Glomerular endothelial cell (primary cell): ENCODE measurements at regions not wholly inside any gene's neighbourhood (a gene's known extent, or its start where the extent isn't known, plus 50 kb on each side); places are given as distances from the start of the nearest gene placed in this dataset.
"Not testable (repeated sequence)": the region's sequence is repeated elsewhere in the genome, so short reads cannot be mapped to it uniquely, and the experiment has no call there.

ENCODE experiments used
- DNase-seq: peaks from one replicate; pipeline ENCODE4 v3.0.0-alpha.2; 2011; ENCODE audit warnings: low read depth, low spot score; ENCODE audit errors: extremely low read depth

DNA sequence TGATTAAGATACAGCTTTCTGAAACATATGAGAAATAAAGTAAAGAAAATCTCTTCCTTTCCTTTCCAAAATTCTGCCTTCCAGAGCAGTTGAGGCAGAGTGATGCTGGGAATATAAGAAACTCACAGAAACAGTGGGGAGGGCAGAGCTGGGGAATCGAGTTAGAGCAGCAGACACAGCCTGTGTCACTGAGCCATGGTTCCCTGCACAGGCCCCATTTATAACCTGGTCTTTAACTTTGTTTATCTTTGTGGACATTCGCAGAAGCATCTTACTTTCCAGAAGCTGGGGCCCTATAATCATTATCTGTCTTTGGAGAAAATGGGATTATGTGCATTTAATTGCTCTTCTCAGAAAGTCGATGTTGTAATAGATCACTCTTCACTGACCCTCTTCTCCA lies 349.1 kb downstream of the SETD4 start:
- DNase-seq = no peak

- DNase-seq = not testable (repeated sequence)
These were observed 350.3 kb downstream of the SETD4 start for GRCh38 chr21:35709990-35710389.

DNA sequence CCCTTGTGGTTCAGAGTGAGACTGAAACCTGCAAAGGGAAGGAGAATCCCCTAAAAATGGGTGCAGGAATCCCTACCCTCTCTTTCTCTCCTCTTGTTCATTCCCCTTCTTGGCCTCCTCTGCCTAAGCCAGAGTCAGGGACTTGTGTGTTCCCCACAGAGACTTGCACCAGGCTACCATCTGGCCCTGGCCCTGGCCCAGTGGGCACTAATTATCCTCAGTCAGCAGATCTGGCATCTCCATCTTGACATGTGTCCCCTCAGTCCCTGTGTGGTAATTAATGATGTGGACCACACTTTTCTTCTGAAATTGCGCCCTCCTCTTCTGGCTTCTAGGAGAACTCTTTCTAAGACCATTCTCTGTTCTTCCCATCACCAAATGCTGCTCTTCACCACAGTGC lies 354.4 kb downstream of the SETD4 start:
- no peak for DNase-seq

DNA sequence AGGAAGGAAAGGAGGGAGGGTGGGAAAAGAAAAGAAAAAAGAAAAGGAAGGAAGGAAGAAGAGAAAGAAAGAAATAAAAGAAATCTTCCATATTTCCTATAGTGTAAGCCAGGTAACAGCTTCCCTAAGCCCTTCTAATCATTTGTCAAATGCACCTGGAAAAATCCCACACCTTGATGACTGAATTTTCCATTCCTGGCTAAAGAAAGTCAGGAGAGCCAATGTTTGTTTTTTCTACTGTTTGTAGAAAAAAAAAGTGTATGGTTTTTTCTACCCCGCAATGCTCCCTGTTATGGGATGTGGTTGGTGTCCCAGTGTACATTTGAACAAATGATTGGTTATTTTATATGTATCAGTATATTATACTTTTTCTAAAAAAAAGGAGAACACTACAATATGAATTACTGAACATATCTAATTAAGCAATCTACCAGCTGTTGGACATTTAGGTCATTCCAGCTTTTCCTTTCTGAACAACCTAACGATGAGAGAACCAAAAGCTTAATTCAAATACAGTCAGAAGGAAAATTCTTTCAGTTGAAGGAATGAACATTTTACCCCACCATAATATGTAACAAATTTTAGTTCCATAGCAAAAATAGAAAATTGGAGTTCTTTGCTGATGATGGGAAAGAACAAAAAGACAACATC lies 355.0 kb downstream of the SETD4 start:
- no peak for DNase-seq

GRCh38 chr21:35703704-35704103 lies 356.6 kb downstream of the SETD4 start:
- DNase-seq = no peak

DNA sequence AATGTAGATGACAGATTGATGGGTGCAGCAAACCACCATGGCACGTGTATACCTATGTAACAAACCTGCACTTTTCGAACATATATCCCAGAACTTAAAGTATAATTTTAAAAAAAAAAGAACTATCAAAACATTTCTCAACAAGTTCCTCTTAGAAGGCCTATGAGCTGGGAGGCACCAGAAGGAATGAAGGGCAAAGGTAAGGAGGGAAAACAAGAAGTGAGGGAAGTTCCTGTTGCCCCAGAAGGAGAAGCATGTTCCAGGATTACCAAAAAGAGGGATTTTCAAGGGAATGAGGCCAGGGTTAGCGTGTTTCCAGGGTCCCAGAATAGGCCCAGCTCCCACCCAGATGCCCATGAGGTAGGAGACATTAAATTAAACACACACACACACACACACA lies 361.0 kb downstream of the SETD4 start:
- no peak for DNase-seq

DNA sequence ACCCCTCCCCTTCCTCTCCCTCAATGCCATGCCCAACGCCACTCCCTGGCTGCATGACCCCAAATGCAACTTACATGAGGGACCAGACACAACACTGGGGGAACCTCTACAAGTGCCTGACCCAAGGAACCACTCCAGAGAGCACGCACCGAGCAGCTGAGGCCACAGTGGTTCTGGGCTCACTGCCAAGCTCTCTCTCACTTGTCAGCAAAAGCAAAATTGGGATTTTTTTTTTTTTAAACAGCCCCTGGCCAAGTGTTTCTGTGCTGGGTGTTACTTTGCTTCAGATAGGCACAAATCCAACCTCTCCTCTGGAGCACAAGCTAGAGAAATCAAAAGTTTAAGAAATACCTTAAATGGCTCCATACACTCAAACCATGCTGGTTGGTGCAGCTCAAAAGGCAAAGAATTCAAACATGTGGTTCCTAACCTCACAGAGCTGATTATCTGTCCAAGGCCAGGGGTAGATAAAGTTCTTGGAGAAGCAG lies 363.0 kb downstream of the SETD4 start:
- DNase-seq = no peak

GRCh38 chr21:35696644-35697043 lies 363.7 kb downstream of the SETD4 start:
- no peak for DNase-seq

DNA sequence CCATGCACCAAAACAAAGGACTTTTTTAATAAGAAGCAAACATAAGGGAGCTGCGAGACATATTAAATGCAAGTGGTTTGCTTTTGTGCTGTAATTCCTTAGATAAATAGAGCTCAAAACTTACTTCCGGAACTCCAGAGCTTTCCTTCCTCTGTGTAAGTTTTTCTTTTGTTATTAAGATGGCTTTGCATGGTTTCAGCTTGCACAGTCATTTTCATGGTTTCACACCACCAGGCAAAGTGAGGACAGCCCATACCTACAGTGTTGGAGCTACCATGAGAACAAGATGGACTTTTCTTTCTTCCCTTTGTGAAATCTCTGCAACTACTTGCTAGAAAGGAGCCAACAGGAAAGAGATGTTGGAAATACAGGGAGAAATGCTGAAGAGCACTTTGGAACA lies 368.0 kb downstream of the SETD4 start:
- no peak for DNase-seq

DNA sequence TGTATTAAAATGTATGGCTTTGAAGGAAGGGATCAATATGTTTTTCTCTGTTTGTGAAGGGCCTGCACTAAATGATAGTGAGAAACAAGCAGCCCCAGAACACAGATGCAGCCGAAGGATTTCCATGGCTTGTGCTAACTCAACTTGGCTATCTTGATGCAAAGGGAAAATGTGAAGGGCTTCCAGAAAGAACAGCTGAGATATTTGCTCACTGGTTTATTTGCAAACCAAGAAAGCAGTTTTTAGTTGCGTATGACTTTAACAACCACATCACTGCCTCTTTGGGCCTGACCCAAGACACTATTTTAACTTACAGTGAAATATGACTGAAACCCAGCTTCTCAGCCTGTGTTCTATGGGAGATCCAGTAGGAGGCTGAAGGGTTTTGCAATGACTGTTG lies 369.9 kb downstream of the SETD4 start:
- no peak for DNase-seq

DNA sequence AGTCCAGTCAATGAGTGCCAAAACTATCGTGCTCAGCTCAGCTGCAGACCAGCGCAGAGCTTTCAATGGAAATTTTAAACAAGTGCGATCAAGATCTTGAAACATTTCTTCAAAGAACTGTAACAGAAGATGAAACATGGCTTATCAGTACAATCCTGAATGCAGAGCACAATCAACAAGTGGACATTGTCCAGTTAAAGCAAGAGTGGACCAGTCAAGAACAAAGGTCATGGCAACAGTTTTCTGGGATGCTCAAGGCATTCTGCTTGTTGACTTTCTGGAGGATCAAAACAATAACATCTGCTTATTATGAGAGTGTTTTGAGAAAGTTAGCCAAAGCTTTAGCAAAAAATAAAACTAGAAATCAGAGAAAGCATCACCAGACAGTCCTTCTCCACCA lies 374.2 kb downstream of the SETD4 start:
- DNase-seq = no peak

DNA sequence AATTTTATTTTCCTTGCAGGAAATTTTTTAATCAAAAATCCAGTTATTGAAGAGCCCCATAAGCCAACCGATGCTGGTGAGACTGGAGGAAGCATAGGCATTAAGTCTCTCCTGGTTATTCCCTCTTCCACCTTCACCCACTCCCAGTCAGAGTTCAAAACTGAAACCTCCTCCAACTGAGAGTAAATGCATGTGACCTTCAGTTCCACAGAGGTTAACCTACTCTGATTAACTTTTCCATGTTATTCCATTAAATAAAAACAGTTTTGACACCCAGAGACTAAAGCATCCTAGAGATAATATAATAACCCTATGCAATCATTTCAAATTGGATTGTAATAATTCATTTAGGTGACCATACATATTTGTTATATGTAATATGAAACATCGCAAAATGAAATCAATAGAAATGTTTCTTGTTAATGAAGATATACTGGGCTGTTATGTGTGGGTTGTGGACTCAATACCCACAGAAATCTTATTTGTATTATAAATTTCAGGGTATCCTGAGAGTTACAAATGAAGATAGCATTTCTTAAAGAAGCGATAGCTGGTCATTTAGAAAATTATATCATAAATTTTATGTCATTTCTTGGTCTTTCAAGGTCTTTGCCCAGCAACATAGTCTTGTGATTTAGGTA lies 376.5 kb downstream of the SETD4 start:
- no peak for DNase-seq

DNA sequence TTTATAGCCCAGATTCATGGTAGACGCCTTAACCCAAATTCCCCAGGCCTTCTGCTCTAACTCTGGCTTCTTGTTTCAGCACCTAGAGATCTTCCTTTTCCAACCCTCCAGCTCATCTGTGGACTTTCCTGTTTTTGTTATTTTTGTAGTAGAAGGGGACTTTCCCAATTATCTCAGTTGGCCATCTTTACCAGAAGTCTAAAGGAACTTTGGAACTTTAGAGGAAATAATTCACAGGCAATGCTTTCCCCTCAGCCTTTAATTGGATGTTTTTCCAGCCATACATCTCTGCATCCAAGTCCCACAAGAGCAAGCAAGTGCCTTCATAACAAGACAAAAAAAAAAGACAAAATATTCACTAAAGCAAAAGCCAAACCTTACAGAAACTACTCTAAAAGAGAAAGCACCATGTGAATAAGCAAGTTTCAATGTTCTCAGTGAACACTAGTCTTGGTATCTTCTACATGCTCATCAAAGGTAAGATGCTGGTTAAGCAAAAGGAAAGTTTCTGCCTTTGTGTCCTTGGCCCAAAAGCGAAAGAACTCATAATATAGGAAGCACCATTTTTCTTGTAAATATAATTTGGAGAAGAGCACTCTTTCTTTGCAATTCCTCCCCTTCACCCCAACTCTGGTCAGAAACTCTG lies 377.3 kb downstream of the SETD4 start:
- no peak for DNase-seq

DNA sequence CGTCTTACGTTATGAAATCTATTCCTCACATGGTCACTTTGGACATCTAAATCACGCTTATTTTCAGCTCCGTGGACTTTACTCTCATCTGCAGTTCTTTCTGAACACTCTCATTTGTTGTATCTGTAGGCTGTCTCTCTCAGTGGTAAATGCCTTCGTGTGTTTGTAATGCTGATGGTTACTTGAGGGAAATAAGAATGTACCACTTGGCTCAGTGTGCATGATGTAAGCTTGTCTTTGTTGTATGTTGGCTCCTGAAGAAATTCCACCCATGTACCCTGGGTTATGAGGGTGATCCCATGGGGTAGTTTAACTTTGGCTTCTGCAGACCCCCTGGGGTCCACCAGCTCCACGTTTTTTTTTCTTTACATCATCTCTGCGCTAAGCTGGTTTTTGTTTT lies 378.4 kb downstream of the SETD4 start:
- no peak for DNase-seq

- DNase-seq = no peak
These were observed 381.2 kb downstream of the SETD4 start for GRCh38 chr21:35679076-35679475.

GRCh38 chr21:35678393-35678792 lies 381.9 kb downstream of the SETD4 start:
- no peak for DNase-seq

GRCh38 chr21:35677298-35677841 lies 383.0 kb downstream of the SETD4 start:
- no peak for DNase-seq

DNA sequence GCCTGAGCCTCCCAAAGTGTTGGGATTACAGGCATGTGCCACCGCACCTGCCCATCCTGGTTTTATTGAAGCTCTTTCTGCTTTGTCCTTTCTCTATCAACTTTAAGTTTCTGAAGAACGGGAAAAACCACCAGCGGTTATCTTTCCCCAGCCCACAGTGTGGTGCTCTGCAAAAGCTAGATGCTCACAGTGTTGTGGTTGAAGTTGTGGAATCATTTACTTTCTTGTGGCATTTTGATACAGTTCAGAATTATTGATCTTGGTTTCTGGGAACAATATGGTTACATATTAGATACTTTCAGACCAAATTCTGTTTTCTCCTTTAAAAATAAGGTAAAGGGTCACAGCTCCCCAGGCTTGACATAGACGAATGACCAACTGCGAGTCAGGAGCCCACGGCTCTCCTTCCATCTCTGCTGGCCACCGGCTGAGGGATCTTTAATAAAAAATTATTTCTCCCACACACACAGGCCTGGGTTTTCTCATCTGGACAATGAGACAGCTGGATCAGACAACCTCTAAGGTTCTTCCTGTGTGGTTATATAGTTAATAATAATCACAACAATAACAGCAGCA lies 385.3 kb downstream of the SETD4 start:
- no peak for DNase-seq

DNA sequence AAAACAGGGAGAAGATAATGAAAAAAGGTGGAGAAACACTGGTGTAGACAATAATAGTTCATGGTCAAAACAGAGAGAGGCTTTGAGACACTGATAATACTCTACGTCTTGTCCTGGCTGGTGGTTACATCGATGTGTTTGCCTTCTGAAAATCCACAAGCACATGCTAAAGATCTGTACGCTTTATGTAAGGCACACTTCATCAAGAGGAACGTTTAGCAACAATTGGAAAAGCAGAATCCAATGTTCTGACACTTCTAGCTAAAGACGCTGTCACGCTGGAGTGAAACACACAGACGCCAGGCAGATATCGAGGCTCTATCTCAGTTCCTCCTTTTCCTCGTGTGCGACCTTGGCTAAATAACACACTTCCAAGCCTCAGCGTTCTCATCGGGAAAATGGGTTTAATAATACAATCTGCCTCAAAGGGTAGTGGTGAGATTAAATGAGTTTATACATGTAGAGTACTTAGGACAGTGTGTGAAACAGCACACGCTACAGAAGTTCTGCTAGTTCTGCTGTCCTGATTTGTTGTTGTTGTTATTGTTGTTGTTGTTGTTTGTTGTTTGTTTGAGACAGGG lies 386.1 kb downstream of the SETD4 start:
- no peak for DNase-seq

- DNase-seq = no peak
These were observed 388.0 kb downstream of the SETD4 start for GRCh38 chr21:35672313-35672712.

DNA sequence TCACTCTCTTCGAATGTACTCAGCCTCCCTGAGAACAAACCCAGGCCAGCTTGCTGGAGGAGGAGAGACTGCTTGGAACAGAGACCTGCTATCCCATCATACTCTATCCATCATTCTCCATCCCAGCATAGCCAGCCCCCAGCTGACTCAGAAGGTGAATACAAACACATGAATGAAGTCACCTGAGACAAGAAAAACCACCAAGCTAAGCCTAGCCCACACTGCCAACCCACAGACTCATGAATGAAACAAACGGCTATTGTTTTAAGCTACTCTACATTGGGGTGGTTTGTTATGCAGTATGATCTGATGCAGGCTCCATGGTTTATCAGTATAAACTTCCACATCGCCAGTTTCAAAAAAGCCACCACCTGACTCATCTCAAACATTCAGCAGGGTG lies 395.6 kb downstream of the SETD4 start:
- no peak for DNase-seq
